ENCODE measurements at regions not wholly inside any gene's neighbourhood (a gene's known extent, or its start where the extent isn't known, plus 50 kb on each side); places are given as distances from the start of the nearest gene placed in this dataset.

GRCh38 chr4:181484396-181484795 lies 758.8 kb upstream of the TENM3 start:
- no peak overlapping the region for H2AFZ ChIP-seq (ENCODE audit: low read length)
- no peak overlapping the region for H3K4me3 ChIP-seq (ENCODE audit: low read length)
- no peaks in the 10 kb centered on the region for H3F3A ChIP-seq (ENCODE audit: insufficient read depth, low read length)
- no peaks in the 10 kb centered on the region for H3K9me3 ChIP-seq (replicated peaks; ENCODE audit: insufficient read depth, low read length)
- DNase-seq: no peak
- no peaks in the 10 kb centered on the region for H4K20me1 ChIP-seq (ENCODE audit: insufficient read depth, low read length)
- no peaks in the 10 kb centered on the region for H3K27me3 ChIP-seq (replicated peaks; ENCODE audit: insufficient read depth, low read length)
- no peak overlapping the region for H3K27ac ChIP-seq (ENCODE audit: low read length)
- no peaks in the 10 kb centered on the region for H3K79me2 ChIP-seq (ENCODE audit: low read length)
- H3K9ac ChIP-seq (ENCODE audit: low read length): no peak overlapping the region
- TF ChIP-seq, protein P1, sequence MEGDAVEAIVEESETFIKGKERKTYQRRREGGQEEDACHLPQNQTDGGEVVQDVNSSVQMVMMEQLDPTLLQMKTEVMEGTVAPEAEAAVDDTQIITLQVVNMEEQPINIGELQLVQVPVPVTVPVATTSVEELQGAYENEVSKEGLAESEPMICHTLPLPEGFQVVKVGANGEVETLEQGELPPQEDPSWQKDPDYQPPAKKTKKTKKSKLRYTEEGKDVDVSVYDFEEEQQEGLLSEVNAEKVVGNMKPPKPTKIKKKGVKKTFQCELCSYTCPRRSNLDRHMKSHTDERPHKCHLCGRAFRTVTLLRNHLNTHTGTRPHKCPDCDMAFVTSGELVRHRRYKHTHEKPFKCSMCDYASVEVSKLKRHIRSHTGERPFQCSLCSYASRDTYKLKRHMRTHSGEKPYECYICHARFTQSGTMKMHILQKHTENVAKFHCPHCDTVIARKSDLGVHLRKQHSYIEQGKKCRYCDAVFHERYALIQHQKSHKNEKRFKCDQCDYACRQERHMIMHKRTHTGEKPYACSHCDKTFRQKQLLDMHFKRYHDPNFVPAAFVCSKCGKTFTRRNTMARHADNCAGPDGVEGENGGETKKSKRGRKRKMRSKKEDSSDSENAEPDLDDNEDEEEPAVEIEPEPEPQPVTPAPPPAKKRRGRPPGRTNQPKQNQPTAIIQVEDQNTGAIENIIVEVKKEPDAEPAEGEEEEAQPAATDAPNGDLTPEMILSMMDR (IDR thresholded peaks at IDR 0.05; ENCODE audit: low read length): no peak
- TF ChIP-seq EZH2phosphoT487 (IDR thresholded peaks at IDR 0.05; ENCODE audit: low read length) (no peak), EZH2 (optimal IDR thresholded peaks at IDR 0.05; ENCODE audit: low read depth, low read length) (no peak)
- H3K4me1 ChIP-seq (ENCODE audit: low read length): no peaks in the 10 kb centered on the region
- no peak overlapping the region for H3K4me2 ChIP-seq (ENCODE audit: low read depth, low read length)
- no peaks in the 10 kb centered on the region for H3K36me3 ChIP-seq (replicated peaks; ENCODE audit: insufficient read depth, low read length)
- no peaks in the 10 kb centered on the region for H3K9me2 ChIP-seq (replicated peaks; ENCODE audit: insufficient read depth, low read length)

GRCh38 chr4:181488926-181489325 lies 754.3 kb upstream of the TENM3 start:
- TF ChIP-seq, protein P1 (IDR thresholded peaks at IDR 0.05; ENCODE audit: low read length): no peak
- TF ChIP-seq EZH2 (optimal IDR thresholded peaks at IDR 0.05; ENCODE audit: low read depth, low read length): no peak
- no peak for TF ChIP-seq EZH2phosphoT487 (IDR thresholded peaks at IDR 0.05; ENCODE audit: low read length)
- H4K20me1 ChIP-seq (ENCODE audit: insufficient read depth, low read length): no peaks in the 10 kb centered on the region
- no peak overlapping the region for H3K9ac ChIP-seq (ENCODE audit: low read length)
- no peaks in the 10 kb centered on the region for H3K4me1 ChIP-seq (ENCODE audit: low read length)
- no peak overlapping the region for H3K27ac ChIP-seq (ENCODE audit: low read length)
- no peak overlapping the region for H2AFZ ChIP-seq (ENCODE audit: low read length)
- no peaks in the 10 kb centered on the region for H3K9me3 ChIP-seq (replicated peaks; ENCODE audit: insufficient read depth, low read length)
- no peak overlapping the region for H3K4me3 ChIP-seq (ENCODE audit: low read length)
- DNase-seq: no peak
- H3K9me2 ChIP-seq (replicated peaks; ENCODE audit: insufficient read depth, low read length): no peaks in the 10 kb centered on the region
- H3K36me3 ChIP-seq (replicated peaks; ENCODE audit: insufficient read depth, low read length): no peaks in the 10 kb centered on the region
- H3K27me3 ChIP-seq (replicated peaks; ENCODE audit: insufficient read depth, low read length): no peaks in the 10 kb centered on the region
- H3K4me2 ChIP-seq (ENCODE audit: low read depth, low read length): no peak overlapping the region
- H3K79me2 ChIP-seq (ENCODE audit: low read length): no peaks in the 10 kb centered on the region
- H3F3A ChIP-seq (ENCODE audit: insufficient read depth, low read length): no peaks in the 10 kb centered on the region

- H3K9ac ChIP-seq (ENCODE audit: low read length): no peak overlapping the region
- H3K4me1 ChIP-seq (ENCODE audit: low read length): no peaks in the 10 kb centered on the region
- H3K27me3 ChIP-seq (replicated peaks; ENCODE audit: insufficient read depth, low read length): no peaks in the 10 kb centered on the region
- no peaks in the 10 kb centered on the region for H3K36me3 ChIP-seq (replicated peaks; ENCODE audit: insufficient read depth, low read length)
- H3F3A ChIP-seq (ENCODE audit: insufficient read depth, low read length): no peaks in the 10 kb centered on the region
- no peak for TF ChIP-seq EZH2 (optimal IDR thresholded peaks at IDR 0.05; ENCODE audit: low read depth, low read length)
- no peak for TF ChIP-seq EZH2phosphoT487 (IDR thresholded peaks at IDR 0.05; ENCODE audit: low read length)
- TF ChIP-seq, protein P1 (IDR thresholded peaks at IDR 0.05; ENCODE audit: low read length): no peak
- no peak overlapping the region for H3K27ac ChIP-seq (ENCODE audit: low read length)
- no peak for DNase-seq
- no peak overlapping the region for H2AFZ ChIP-seq (ENCODE audit: low read length)
- no peaks in the 10 kb centered on the region for H3K79me2 ChIP-seq (ENCODE audit: low read length)
- no peak overlapping the region for H3K4me3 ChIP-seq (ENCODE audit: low read length)
- H3K9me2 ChIP-seq (replicated peaks; ENCODE audit: insufficient read depth, low read length): no peaks in the 10 kb centered on the region
- H3K9me3 ChIP-seq (replicated peaks; ENCODE audit: insufficient read depth, low read length): no peaks in the 10 kb centered on the region
- no peak overlapping the region for H3K4me2 ChIP-seq (ENCODE audit: low read depth, low read length)
- no peaks in the 10 kb centered on the region for H4K20me1 ChIP-seq (ENCODE audit: insufficient read depth, low read length)
Observed at GRCh38 chr4:181498148-181498547, 745.1 kb upstream of the TENM3 start.

Measured in MM.1S (cell line).